GM21717 (cell line): ENCODE measurements at regions not wholly inside any gene's neighbourhood (a gene's known extent, or its start where the extent isn't known, plus 50 kb on each side); places are given as distances from the start of the nearest gene placed in this dataset.

Source experiments
- ATAC-seq: cut with Tn5 transposase; IDR thresholded peaks from one replicate; pipeline ENCODE4 v1.9.1; 2021; ENCODE audit warnings: mild to moderate bottlenecking, moderate library complexity; ENCODE audit not compliant: unreplicated experiment

DNA sequence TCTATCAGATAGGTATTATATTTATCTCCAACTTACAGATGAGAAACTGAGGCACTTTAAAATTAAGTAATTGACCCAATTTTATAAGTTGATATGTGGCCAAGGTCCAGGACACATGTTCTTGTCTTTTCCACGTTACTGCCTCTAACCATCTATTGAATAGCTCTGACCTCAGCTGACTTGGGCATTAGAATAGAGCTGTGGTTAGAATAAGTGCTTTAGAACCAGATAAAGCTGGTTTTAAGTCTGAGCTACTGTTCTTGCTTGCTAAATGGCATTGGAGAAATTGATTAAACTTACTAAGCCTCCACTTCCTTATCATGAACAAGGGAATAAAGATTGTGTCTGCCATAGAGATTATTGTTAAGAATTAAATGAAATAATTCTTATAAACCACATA lies 147.8 kb upstream of the DTNBP1 start:
- no peak for ATAC-seq

DNA sequence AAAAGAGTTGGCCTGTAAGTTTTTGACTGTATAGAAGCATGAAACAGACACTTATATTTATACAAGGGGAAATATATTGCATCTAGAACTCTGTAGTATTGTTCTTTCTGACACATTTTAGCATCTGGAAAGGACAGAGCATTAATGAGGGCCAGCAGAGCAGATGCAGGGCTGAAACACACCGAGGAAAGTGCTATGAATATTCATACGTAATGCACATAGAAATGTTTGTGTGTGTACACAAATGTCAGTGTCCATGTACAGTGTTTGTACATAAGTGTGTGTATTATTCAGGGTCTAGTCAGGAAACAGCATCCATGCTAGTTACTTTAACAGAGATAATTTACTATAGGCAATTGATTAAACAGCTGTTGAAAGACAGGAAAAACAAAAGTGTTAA lies 146.5 kb upstream of the DTNBP1 start:
- no peak for ATAC-seq

DNA sequence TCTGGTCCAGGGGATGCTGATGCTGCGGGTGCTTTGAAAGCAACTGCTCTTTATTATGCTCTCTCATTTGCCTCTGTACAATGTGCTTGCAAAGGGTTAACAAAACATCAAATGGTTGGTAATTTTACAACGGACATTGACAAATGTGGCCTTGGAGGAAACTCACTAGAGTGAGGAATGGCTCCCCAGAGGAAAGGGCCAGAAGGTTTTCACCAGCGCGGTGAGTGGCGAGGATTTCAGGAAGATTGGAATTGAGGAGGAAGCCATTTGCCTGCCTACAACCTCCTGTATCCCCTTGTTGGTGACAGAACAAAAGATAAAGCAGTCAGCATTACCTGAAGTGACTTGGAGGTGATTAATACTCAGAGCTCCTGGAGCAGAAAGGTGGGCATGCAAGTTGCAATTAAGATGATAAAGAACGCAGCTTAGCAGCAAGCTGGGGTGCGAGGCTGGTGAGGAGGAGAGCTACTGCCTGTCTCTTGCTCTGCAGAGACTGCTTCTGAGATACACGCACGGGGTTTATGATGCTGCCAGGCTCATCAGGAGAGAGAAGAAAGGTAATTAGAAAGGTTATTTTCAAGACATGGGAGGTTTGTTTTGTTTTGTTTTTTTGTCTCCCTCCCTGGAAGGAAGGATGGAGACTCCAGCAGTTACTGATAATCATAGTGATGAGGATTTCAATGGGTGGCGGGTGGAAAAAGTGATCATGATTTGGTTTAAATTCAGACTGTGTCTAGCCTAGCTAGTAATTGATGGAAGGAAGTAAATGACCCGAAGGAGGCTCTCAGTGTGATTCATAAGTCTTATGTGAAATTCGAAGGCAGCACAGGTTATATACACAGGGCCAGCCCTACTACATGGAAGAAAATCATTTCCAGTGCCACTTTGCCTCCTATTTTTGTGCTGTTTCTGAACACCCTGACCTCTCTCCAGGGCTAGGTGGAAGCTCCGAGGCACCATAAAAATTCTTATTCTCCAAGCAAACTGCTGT lies 141.6 kb upstream of the DTNBP1 start:
- no peak for ATAC-seq

DNA sequence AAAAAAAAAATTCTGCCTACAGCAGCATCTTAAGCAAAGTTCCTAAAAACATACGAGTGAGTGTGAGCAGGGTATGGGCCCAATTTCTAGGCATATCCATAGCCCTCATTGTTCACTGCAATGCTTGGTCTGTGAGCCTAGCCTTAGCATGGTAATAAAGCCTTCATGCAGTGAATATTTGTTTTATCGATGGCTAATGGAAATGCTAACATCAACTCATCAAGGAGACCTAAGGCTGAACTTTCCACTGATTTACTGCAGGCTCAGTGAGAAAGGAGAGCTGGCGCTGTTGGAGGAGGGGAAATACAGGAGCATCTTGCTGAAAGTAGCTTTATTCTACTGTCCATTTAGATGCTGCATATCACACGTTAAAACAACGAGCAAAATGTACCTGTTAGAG lies 139.6 kb upstream of the DTNBP1 start:
- no peak for ATAC-seq

DNA sequence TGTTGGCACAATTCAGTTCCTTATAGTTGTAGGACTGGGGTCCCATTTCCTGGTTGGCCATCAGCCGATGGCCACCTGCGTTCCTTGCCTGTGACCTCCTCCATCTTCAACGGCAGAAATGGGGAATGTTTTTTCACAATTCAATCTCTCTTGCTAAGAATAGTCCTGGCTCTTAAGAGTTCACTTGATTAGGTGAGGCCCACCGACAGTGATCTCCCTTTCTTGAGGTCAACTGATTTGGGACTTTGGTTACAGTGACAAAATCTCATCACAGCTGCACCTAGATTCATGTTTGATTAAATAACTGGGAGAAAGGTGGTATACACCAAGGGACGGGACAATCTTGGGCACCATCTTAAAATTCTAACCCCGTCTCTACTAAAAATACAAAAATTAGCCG lies 139.1 kb upstream of the DTNBP1 start:
- no peak for ATAC-seq

DNA sequence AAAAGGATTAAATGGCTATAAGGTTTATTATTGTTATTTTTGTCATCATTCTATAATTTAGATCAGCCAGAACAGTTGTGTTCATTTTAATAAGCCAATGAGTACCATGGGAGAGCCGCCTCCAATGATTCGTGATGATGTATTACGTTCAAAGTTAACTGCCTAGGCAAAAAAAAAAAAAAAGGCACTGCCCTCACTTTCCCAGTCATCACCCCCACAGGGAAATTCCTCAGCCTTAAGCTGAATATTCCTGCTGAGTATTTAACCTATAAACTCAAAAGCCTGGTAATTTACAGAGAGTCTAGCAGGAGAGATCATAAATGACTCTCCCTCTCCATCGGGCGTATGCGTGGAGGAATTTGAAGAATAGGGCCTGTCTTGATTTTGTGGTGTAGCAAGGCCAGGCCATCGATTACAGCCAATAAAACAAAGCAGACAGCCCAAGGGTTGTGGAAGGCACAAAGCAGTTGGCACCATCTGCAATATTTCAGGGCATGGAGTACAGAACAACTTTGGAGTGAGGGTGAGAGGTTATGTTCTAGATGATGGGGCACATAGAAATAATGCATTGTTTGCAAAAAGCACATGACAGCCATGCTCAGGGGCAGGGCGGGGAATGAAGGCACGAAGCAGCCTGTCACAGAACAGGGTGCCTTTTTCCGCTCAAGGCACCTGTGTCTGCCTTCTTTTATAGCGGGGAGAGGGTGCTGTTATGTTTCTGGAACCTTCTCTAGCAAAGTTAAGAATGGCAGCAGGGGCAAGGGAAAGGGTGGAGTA lies 138.2 kb upstream of the DTNBP1 start:
- no peak for ATAC-seq

DNA sequence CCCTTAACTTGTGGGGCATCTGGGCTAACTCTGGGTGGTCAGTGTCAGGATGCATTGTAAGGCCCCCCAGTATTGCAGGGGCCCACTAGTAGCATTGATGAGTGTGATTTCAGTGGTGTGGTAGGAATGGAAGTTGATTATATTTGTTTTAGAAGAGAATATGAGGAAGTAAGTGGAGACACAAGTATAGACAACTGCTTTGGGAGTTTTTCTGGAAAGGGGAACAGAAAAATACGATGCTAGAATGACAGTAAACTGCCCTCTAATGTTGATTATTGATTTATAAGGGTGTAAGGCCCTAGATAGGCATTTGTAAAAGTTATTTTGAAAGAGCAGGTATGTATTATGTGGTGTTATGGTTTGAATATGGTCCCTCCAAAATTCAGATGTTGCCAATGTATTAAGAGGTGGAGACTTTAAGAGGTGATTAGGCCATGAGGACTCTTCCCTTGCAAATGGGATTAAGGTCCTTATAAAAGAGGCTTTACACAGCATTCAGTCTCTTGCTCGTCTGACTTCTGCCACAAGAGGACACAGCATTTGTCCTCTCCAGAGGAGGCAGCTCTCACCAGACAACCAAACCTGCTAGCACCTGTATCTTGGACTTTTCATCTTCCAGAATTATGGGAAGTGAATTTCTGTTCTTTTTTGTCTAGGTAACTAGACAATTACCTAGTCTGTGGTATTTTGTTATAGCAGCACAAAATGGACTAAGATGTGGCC lies 135.9 kb upstream of the DTNBP1 start:
- no peak for ATAC-seq

DNA sequence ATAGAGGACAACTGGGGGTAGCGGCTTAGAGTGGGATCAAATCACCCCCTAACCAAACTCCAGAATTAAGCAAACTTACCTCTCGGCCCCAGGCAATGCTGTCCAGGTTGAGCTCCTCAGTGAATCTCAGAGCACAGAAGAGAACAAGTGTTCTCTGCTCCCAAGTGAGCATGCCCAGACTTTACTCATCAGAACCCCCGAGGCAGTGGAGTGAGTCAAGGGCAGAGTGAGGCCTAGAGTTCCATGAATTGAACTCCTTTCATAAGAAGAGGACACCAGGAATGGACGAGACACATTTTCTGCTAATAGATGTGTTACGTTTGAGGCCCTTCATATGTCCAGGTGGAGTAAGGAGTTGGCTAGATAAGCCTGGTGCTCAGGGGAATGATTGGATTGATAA lies 134.0 kb upstream of the DTNBP1 start:
- no peak for ATAC-seq

DNA sequence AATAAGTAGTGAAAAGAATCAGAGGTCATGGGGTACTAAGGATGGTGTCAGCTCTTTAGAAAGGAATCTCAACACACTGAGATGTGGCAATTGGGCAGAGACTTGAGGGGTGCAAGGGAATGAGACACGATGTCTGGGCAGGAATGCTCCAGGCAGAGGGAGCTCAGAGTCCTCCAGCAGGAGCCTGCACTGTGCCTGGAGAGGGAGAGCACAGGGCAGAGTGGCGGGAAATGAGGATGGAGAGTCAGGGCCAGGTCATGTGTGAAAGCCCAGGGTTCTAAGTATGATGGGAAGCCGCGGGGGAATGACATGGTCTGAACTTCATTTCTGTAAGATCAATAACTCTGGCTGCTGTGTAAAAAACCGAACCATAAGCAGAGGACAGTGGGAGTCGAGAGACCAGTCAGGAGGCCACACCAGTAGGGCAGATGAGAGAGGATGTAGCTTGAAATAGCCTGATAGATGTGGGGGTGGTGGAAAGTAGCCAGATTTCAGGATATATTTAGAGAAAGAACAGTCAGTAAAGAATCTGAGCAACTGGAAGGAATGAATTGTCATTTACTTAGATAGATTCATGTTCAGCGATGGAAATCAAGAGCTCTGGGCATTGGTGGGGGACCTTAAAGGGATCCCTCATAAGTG lies 133.4 kb upstream of the DTNBP1 start:
- no peak for ATAC-seq

DNA sequence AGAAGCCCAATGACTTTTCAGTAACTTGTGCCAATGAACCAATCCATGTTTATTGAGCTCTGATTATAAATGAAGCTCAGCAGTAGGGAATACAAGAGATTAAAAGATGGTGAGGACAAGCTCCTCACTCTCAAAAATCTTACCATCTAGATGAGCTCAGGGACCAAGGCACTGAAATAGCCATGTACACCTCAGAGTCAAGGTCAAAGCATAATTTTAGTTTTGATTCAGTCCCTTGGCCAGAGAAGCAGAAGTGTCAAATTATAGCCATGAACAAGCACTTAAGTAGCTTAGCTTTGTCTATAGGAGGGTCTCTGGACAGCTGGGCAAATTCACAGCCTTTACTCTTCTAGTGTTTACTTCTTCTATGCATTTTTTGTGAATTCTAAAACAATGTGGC lies 131.0 kb upstream of the DTNBP1 start:
- ATAC-seq, result no peak

DNA sequence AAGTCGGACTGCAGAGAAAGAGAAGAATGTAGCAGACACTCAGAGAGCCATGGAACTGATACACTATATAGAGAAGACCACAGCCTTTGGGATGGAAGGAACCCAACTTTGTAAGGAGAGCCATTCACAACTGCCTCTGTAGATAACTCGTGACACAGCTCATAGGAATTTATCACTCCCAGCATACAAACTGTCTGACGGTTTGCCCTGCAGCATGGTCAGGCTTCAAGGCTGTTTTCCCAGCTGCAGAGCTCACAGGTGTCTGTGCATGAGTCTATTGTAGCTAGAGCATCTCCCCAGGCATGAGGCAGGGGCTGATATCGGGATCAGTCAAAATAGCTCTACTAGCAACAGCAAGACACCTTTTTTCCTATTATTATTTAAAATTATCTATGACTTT lies 130.5 kb upstream of the DTNBP1 start:
- no peak for ATAC-seq

DNA sequence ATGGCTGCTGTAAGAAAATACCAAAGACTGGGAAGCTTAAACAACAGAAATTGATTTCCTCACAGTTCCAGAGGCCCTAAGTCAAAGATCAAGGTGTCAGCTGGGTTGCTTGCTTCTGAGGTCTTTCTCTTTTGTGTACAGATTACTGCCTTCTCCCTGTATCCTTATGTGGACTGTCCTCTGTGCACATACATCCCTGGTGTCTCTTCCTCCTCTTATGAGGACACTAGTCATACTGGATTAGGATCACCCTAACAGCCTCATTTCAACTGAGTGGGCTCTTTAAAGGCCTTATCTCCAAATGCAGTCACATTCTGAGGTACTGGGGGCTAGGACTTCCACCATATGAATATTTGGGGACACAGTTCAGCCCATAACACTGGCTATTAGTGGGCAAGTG lies 130.0 kb upstream of the DTNBP1 start:
- no peak for ATAC-seq

DNA sequence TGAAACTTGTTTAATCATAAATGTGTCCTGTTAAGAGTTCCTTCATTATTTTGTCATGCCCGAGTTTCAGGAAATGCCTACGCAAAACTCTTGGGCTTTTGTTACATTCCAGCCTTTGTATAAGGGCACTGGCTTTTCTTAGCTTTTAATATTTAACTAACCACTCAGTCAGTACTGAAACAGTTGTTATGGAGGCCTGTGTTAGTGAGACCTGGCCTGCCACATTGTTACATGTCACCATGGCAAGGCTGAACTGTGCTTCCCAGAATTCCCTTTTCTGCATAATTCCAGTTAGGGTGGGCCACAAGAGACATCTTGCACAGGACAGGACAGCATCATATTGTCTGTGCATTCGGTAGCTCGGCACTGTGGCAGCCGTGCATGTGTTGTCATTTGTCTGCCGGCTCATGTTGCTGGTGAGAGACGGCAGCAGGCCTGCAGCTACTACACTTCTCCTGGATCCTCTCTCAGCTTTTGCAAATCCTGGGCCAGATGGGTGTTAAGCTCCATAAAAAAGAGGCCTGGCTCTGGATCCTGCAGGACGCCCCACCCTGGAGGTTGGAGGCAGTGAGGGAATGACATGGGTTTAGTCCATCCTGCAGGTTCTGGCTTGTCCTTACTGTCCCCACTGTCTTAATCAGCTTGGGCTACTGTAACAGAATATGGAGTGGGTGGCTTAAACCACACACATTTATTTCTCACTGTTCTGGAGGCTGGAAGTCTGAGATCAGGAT lies 128.8 kb upstream of the DTNBP1 start:
- no peak for ATAC-seq

DNA sequence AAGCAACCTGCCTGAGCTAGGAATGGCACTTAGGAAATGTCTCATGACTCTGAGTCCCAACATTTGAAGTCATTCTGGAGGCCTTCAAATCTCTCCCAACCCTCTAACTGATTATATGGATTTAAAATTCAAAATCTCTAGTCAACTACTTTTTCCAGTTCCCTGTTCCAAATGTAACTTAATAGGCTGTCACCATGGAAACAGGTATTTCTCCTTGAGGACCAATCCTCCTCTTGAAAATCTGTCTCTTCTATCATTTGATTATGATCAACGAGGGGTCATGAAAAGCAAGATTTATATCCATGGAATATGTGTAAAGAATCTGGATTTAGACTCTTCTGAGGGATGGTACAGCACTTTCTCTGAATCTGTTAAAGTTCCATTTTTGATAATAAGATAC lies 127.3 kb upstream of the DTNBP1 start:
- ATAC-seq, result no peak

DNA sequence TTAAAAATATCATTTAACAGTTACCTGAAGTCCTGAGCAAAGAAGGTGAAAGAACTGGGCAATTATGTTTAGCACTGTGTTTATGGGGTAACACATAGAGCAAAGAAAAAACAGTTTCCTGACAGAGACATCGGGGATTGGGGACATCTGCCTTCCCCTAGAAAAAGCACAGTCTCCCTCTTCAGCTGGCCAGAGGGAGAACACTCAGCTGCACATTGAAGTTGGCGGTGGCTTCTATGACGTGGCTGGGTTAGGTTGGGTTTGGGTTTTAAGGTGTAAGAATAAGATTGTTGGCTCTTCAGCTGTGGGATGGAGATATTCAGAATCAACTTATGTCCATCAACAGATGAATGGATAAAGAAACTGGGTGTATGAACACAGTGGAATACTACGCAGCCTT lies 124.0 kb upstream of the DTNBP1 start:
- ATAC-seq, result no peak

DNA sequence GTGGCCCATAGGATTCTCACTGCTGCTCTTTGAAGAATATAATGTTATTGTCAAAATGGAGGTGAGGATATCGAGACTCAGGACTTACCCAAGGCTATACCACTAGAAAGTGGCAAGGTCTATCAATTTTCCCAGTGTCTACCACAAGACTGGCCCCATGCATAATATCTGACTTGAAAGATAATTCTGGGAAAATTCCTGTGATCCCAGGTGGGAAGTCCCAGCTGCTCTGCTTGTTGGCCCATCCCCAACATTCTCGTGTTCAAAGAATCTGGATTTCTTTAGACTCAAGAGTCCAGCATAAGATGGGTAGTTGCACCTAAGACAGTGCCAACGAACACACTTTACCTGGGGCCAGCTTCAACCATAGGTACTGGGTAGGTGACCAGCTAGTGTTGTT lies 120.7 kb upstream of the DTNBP1 start:
- no peak for ATAC-seq

DNA sequence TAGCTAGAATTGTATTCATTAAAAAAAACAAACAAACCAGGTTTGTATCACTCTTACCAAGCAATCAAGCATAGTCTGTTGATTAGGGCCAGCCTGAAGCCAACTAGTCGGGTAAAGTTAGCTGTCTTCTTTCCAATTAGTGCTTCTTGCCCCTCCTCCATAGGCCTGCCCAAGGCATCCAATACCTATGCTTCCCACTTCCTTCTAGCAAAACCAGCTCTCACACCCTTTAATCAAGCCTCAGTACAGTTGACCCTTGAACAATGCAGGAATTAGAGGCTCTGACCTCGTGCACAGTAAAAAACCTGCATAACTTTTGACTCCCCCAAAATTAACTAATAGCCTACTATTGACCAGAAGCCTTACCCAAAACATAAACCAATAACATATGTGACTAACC lies 119.1 kb upstream of the DTNBP1 start:
- no peak for ATAC-seq

DNA sequence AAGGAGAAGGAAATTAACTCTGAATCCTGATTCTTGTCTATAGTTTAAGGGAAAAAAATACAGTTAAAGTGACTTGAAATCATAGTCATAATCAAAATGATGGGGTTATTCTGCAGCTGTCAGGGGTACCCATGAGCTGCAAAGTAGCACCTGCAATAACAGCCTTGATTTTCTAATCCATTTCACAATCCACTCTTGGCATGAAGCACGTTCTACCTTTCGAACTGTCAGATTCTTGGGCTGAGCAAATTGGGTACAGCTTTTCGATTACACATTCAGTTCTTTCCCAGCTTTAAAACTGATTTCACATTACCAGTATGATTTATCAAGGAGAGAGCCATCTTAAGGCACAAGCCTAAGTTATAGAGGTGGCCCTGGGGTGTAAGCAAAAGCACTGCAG lies 118.5 kb upstream of the DTNBP1 start:
- ATAC-seq, result no peak

DNA sequence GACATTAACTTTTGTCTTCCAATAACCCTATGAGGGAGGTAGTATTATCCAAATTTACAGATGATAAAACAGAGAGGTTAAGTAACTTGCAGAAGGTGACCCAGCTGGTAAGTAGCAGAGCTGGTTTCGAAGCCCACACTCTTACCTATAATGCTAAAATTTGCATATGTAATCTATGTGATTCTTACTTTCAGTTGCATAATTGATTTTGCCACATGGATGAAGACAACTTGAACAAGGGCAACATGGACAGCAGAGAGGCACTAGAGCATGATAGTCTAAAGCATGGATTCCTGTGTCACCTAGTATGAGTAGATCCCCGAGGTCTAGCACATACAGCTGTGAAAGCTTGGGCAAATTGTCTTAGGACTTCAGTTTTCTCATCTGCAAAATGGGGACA lies 117.6 kb upstream of the DTNBP1 start:
- no peak for ATAC-seq

DNA sequence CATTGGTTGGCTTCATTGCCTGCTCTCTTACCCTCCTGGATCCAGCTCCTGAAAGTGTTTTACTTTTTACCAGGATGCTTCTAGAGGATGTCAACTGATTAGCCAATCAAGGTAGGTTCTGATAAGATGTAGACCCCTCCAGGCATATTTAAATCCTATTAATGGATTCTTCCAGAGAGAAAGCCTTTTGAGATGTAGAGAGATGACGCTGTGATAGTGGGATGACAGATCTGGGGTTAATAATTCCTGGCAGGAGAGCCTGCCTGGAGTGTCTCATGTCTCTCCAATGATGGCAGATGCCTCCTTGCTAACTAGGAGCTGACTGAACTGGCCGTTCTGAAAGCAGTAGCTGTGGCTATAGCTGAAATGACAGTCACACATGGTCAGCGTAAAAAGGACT lies 116.9 kb upstream of the DTNBP1 start:
- ATAC-seq, result no peak
